ENCODE measurements at regions not wholly inside any gene's neighbourhood (a gene's known extent, or its start where the extent isn't known, plus 50 kb on each side); places are given as distances from the start of the nearest gene placed in this dataset.

DNA sequence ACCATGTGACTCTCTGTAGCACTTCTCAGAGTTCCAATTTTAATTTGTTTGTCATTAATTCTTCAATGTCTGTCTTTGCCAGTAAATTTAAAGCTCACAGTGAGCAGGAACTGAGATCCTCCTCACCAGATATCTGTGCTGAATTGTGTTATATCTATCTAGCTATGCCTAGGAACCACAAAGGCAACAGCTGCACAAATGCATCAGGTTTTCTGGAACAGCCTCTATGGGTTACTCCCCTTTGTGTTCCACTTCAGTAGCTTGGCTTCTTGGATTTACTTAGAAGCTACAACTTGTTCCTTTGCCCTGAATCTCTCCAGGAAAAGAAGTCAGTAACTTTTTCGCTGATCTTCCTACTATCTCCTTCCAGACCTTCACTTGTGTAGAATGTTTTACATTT is 1237.8 kb upstream of the ADGRL4 start:
- H3K27ac ChIP-seq: no peak overlapping the region
- TF ChIP-seq, protein P1, sequence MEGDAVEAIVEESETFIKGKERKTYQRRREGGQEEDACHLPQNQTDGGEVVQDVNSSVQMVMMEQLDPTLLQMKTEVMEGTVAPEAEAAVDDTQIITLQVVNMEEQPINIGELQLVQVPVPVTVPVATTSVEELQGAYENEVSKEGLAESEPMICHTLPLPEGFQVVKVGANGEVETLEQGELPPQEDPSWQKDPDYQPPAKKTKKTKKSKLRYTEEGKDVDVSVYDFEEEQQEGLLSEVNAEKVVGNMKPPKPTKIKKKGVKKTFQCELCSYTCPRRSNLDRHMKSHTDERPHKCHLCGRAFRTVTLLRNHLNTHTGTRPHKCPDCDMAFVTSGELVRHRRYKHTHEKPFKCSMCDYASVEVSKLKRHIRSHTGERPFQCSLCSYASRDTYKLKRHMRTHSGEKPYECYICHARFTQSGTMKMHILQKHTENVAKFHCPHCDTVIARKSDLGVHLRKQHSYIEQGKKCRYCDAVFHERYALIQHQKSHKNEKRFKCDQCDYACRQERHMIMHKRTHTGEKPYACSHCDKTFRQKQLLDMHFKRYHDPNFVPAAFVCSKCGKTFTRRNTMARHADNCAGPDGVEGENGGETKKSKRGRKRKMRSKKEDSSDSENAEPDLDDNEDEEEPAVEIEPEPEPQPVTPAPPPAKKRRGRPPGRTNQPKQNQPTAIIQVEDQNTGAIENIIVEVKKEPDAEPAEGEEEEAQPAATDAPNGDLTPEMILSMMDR (IDR thresholded peaks at IDR 0.05): no peak
- TF ChIP-seq POLR2A (IDR thresholded peaks at IDR 0.05) (no peak), POLR2AphosphoS5 (IDR thresholded peaks at IDR 0.05) (no peak)
- no peak overlapping the region for H3K4me3 ChIP-seq
- no peaks in the 10 kb centered on the region for H3K9me3 ChIP-seq
- no peaks in the 10 kb centered on the region for H3K27me3 ChIP-seq (replicated peaks; ENCODE audit: insufficient read depth)
- intact Hi-C loops (cut with DNase I): no loop called here
- WGBS: 93% methylated on average over 1 of the region's 1 CpG
- no peaks in the 10 kb centered on the region for H3K4me1 ChIP-seq (replicated peaks)
- no peak for DNase-seq (ENCODE audit: low spot score)
- no peaks in the 10 kb centered on the region for H3K36me3 ChIP-seq

DNA sequence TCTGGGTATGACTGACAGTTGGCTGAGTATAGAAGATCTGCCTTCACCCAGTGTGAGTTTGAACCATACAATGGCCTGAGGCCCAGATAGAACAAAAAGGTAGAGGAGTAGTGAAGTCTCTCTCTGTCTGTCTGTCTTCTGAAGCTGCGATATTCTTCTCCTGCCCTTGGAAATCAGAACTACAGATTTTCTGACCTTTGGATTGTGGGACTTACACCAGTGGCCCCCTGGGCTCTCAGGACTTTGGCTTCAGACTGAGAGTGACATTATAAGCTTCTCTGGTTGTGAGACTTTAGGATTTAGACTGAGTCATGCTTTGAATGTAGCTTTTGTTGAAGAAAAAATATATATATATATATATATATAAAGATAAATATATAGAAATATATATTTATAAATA is 1235.0 kb upstream of the ADGRL4 start:
- H3K27me3 ChIP-seq (replicated peaks; ENCODE audit: insufficient read depth): no peaks in the 10 kb centered on the region
- DNase-seq (ENCODE audit: low spot score): no peak
- H3K4me1 ChIP-seq (replicated peaks): no peaks in the 10 kb centered on the region
- intact Hi-C loops (cut with DNase I): no loop called here
- H3K36me3 ChIP-seq: no peaks in the 10 kb centered on the region
- no peak overlapping the region for H3K27ac ChIP-seq
- no peaks in the 10 kb centered on the region for H3K9me3 ChIP-seq
- TF ChIP-seq, protein P1 (IDR thresholded peaks at IDR 0.05): no peak
- TF ChIP-seq POLR2A (IDR thresholded peaks at IDR 0.05) (no peak), POLR2AphosphoS5 (IDR thresholded peaks at IDR 0.05) (no peak)
- 95% methylated on average over 1 of the region's 1 CpG for WGBS
- H3K4me3 ChIP-seq: no peak overlapping the region

DNA sequence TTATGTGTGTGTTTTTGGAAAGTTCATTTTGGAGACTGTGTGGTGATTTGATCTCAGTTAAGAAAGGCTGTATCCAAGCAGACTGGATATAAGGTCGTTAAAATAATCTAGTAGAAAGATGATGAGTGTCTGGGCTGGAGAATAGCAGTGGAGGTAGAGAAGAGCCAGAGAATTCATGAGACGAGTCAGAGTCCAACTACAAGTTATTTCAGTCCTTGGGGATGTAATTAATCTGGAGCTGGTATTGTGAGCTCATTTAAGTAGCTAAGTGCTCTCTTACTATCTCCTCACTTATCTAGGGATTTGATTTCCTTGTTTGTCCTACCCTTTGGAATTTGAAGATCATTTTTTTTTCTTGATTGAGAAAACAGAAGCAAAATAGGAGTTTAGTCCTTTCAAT is 1219.0 kb upstream of the ADGRL4 start:
- 50% methylated on average over 2 of the region's 2 CpGs for WGBS
- Histone ChIP-seq H3K4me3 (no peak overlapping the region), H3K36me3 (no peaks in the 10 kb centered on the region), H3K27me3 (replicated peaks; ENCODE audit: insufficient read depth) (no peaks in the 10 kb centered on the region), H3K4me1 (replicated peaks) (no peaks in the 10 kb centered on the region), H3K9me3 (no peaks in the 10 kb centered on the region), H3K27ac (no peak overlapping the region)
- intact Hi-C loops (cut with DNase I): no loop called here
- DNase-seq (ENCODE audit: low spot score): no peak
- TF ChIP-seq POLR2A (IDR thresholded peaks at IDR 0.05) (no peak), POLR2AphosphoS5 (IDR thresholded peaks at IDR 0.05) (no peak)
- TF ChIP-seq, protein P1 (IDR thresholded peaks at IDR 0.05): no peak

DNA sequence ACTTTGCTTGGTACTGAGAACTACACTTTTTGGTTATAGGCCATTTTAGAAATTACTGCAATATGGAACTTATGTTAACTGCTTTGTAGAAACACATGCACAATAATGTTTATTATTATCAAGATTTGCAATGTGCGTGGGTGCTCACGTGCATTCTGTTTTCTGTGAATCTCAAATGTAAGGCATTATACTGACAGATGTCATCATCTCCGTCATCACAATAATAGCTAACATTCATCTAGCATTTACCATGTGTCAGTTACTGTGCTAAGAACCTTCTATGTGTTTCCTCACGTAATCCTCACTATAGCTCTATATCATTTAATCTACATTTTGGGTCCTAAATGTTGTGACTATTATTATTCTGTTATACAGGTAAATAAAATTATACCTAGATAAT is 1214.8 kb upstream of the ADGRL4 start:
- 96% methylated on average over 4 of the region's 4 CpGs for whole genome bisulfite sequencing
- intact Hi-C loops (cut with DNase I): no loop called here

DNA sequence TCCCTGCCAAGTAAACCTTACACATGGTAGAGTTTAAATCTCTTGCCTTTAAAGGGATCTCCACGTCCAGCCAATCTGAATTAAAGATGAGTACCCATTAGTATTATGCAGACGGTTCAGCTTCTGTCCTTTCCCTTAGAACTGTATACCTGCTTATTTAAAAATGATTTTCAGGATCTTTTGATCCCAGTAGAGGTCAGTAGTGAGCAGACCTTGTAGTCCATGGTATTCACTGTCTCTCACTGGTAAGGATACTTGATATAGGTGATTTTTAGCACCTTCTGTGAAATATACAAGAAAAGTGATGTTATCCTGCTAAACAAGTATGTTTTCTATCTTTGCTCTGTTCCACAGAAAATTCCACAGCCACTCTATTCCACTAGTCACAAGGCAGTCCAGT is 1211.6 kb upstream of the ADGRL4 start:
- Histone ChIP-seq H3K27me3 (replicated peaks; ENCODE audit: insufficient read depth) (no peaks in the 10 kb centered on the region), H3K36me3 (no peaks in the 10 kb centered on the region), H3K4me3 (no peak overlapping the region), H3K9me3 (no peaks in the 10 kb centered on the region), H3K27ac (no peak overlapping the region), H3K4me1 (replicated peaks) (no peaks in the 10 kb centered on the region)
- WGBS: 76% methylated on average over 2 of the region's 2 CpGs
- intact Hi-C loops (cut with DNase I): loop anchor here (5.0 kb wide), 1 partner anchor 1584 kb away; the partner anchor contains the start of gene ADGRL2
- DNase-seq (ENCODE audit: low spot score): no peak
- TF ChIP-seq, protein P1 (IDR thresholded peaks at IDR 0.05): peak in 2 of 4 experiments; percentile 28 to 29
- no peak for TF ChIP-seq POLR2A (IDR thresholded peaks at IDR 0.05)

More for the DNA sequence above, 1214.8 kb upstream of the ADGRL4 start:
- Histone ChIP-seq H3K4me3 (no peak overlapping the region), H3K9me3 (no peaks in the 10 kb centered on the region), H3K36me3 (no peaks in the 10 kb centered on the region), H3K4me1 (replicated peaks) (no peaks in the 10 kb centered on the region), H3K27ac (no peak overlapping the region), H3K27me3 (replicated peaks; ENCODE audit: insufficient read depth) (no peaks in the 10 kb centered on the region)
- TF ChIP-seq POLR2AphosphoS5 (IDR thresholded peaks at IDR 0.05): no peak
- TF ChIP-seq POLR2A (IDR thresholded peaks at IDR 0.05): no peak
- TF ChIP-seq, protein P1 (IDR thresholded peaks at IDR 0.05): no peak
- no peak for DNase-seq (ENCODE audit: low spot score)

Data from prostate gland (tissue), 2 donors.